ENCODE measurements at regions not wholly inside any gene's neighbourhood (a gene's known extent, or its start where the extent isn't known, plus 50 kb on each side); places are given as distances from the start of the nearest gene placed in this dataset.

- no peak for TF ChIP-seq CTCF (IDR thresholded peaks at IDR 0.05)
- no peak for TF ChIP-seq POLR2A (IDR thresholded peaks at IDR 0.05)
Measured at GRCh38 chr13:59588717-59589067, 575.0 kb downstream of the DIAPH3 start.
